H1 (cell line): ENCODE measurements at regions not wholly inside any gene's neighbourhood (a gene's known extent, or its start where the extent isn't known, plus 50 kb on each side); places are given as distances from the start of the nearest gene placed in this dataset.

Experiments used
- CTCF ChIA-PET: fragments of 300-600 bp; sonication (Branson Sonifier 250); formaldehyde crosslinking; loops from one replicate; lab custom pipeline; 2021; ENCODE audit not compliant: partially characterized antibody; lab: Charles Lee
- POLR2A ChIA-PET: fragments of 300-600 bp; sonication (Branson Sonifier 250); formaldehyde crosslinking; loops from one replicate; lab custom pipeline; 2021; ENCODE audit warnings: inconsistent platforms; ENCODE audit not compliant: partially characterized antibody; lab: Charles Lee
- DNase-seq, 2 experiments: peaks; one replicate each; pipeline versions ENCODE4 v3.0.0 to v3.0.0-alpha.2; 2010 to 2022; ENCODE audit warnings: low spot score in 2 of 2, low read depth in 1 of 2, mixed read lengths in 1 of 2
- FAIRE-seq: peaks from 2 replicates; lab custom pipeline; 2011; peaks lifted over from hg19 to GRCh38; lab: Jason Lieb, UNC
- H2AFZ ChIP-seq: 2 replicates; pipeline ENCODE4 v1.8.1; 2012; ENCODE audit warnings: low read length, inconsistent platforms
- H2AK5ac ChIP-seq: 2 replicates; pipeline ENCODE4 v1.6.1; 2013; ENCODE audit warnings: low read depth, low read length
- H2BK120ac ChIP-seq: replicated peaks from 2 replicates; pipeline ENCODE3; 2013; ENCODE audit warnings: low read depth, low read length, inconsistent platforms
- H2BK12ac ChIP-seq: 2 replicates; pipeline ENCODE4 v1.6.1; 2013; ENCODE audit warnings: low read depth, low read length
- H2BK15ac ChIP-seq: 2 replicates; pipeline ENCODE4 v1.6.1; 2013; ENCODE audit warnings: low read length
- H2BK20ac ChIP-seq: 2 replicates; pipeline ENCODE4 v1.6.1; 2013; ENCODE audit warnings: low read length
- H2BK5ac ChIP-seq: 2 replicates; pipeline ENCODE4 v1.6.1; 2013; ENCODE audit warnings: low read depth, low read length
- H3K14ac ChIP-seq: 2 replicates; pipeline ENCODE4 v1.6.1; 2013; ENCODE audit warnings: inconsistent platforms; ENCODE audit not compliant: insufficient read length
- H3K18ac ChIP-seq: 2 replicates; pipeline ENCODE4 v1.6.1; 2013; ENCODE audit warnings: low read length; ENCODE audit errors: extremely low read depth
- H3K23ac ChIP-seq: 2 replicates; pipeline ENCODE4 v1.6.1; 2013; ENCODE audit warnings: inconsistent platforms; ENCODE audit not compliant: insufficient read length
- H3K23me2 ChIP-seq: 2 replicates; pipeline ENCODE4 v1.6.1; 2013; ENCODE audit warnings: low read depth, low read length
- H3K27ac ChIP-seq: 2 replicates; pipeline ENCODE4 v1.6.1; 2011; ENCODE audit warnings: low read depth, low read length, inconsistent platforms
- H3K27me3 ChIP-seq, 4 experiments: replicated peaks in 1 of 4; 1 replicate in 1 of 4; 2 replicates in 3 of 4; pipeline versions ENCODE4 v1.6.1 to v1.8.1; 2011 to 2013; ENCODE audit warnings: low read length in 3 of 4, mild to moderate bottlenecking in 3 of 4, inconsistent platforms in 2 of 4, mixed read lengths in 2 of 4, moderate library complexity in 1 of 4; ENCODE audit not compliant: control insufficient read depth in 3 of 4, insufficient read depth in 3 of 4; ENCODE audit errors: extremely low read depth in 1 of 4
- H3K36me3 ChIP-seq, 4 experiments: 2 replicates each; pipeline versions ENCODE4 v1.6.1 to v1.8.1; 2011 to 2013; ENCODE audit warnings: mild to moderate bottlenecking in 4 of 4, low read length in 3 of 4, moderate library complexity in 2 of 4, control low read depth in 1 of 4, inconsistent platforms in 1 of 4; ENCODE audit not compliant: insufficient read depth in 4 of 4, control insufficient read depth in 2 of 4
- H3K4ac ChIP-seq: replicated peaks from 2 replicates; pipeline ENCODE3; 2013; ENCODE audit warnings: low read length, low read depth, mixed read lengths, inconsistent platforms; ENCODE audit not compliant: insufficient read length
- H3K4me1 ChIP-seq, 4 experiments: replicated peaks in 1 of 4; 1 replicate in 1 of 4; 2 replicates in 3 of 4; pipeline versions ENCODE4 v1.6.1 to v1.8.1; 2011 to 2013; ENCODE audit warnings: low read length in 3 of 4, inconsistent platforms in 2 of 4, mixed read lengths in 1 of 4; ENCODE audit not compliant: insufficient read depth in 4 of 4, control insufficient read depth in 3 of 4
- H3K4me2 ChIP-seq, 2 experiments: 2 replicates each; pipeline versions ENCODE4 v1.6.1 to v1.8.1; 2011 to 2013; ENCODE audit warnings: low read depth in 2 of 2, low read length in 2 of 2, control low read depth in 1 of 2, inconsistent platforms in 1 of 2, mild to moderate bottlenecking in 1 of 2; ENCODE audit not compliant: insufficient read depth in 1 of 2
- H3K4me3 ChIP-seq, 4 experiments: fragments of 200-600, 300-600 bp in 1 of 4; sonication (generic), shearing (Covaris generic), sonication (Bioruptor Twin) in 1 of 4; 2 replicates each; pipeline versions ENCODE4 v1.5.1 to v1.8.1; 2011 to 2016; ENCODE audit warnings: low read length in 4 of 4, low read depth in 3 of 4, control low read depth in 2 of 4, inconsistent platforms in 2 of 4, mild to moderate bottlenecking in 2 of 4, mixed read lengths in 1 of 4, moderate library complexity in 1 of 4; ENCODE audit not compliant: insufficient read depth in 2 of 4; ENCODE audit errors: extremely low read depth in 1 of 4
- H3K56ac ChIP-seq: replicated peaks from 2 replicates; pipeline ENCODE3; 2013; ENCODE audit warnings: low read depth, mild to moderate bottlenecking, mixed read lengths, low read length, inconsistent platforms; ENCODE audit not compliant: insufficient read length
- H3K79me1 ChIP-seq: 2 replicates; pipeline ENCODE4 v1.6.1; 2013; ENCODE audit warnings: low read depth, low read length, control low read depth
- H3K79me2 ChIP-seq, 2 experiments: 2 replicates each; pipeline versions ENCODE4 v1.6.1 to v1.8.1; 2012 to 2013; ENCODE audit warnings: low read length in 2 of 2, mild to moderate bottlenecking in 2 of 2, inconsistent platforms in 1 of 2; ENCODE audit not compliant: insufficient read depth in 2 of 2, control insufficient read depth in 1 of 2
- H3K9ac ChIP-seq, 4 experiments: replicated peaks in 1 of 4; 1 replicate in 1 of 4; 2 replicates in 3 of 4; pipeline versions ENCODE4 v1.6.1 to v1.8.1; 2011 to 2013; ENCODE audit warnings: low read depth in 3 of 4, low read length in 3 of 4, control low read depth in 2 of 4, mild to moderate bottlenecking in 2 of 4, moderate library complexity in 2 of 4, inconsistent platforms in 1 of 4; ENCODE audit errors: extremely low read depth in 1 of 4
- H3K9me3 ChIP-seq, 2 experiments: 2 replicates each; pipeline versions ENCODE4 v1.6.1 to v1.8.1; 2012 to 2013; ENCODE audit warnings: mild to moderate bottlenecking in 2 of 2, moderate library complexity in 2 of 2, control low read depth in 1 of 2, inconsistent platforms in 1 of 2, low read depth in 1 of 2, low read length in 1 of 2, mixed read lengths in 1 of 2; ENCODE audit not compliant: insufficient read depth in 2 of 2
- H4K20me1 ChIP-seq, 2 experiments: replicated peaks in 1 of 2; 2 replicates each; pipeline versions ENCODE3 to v1.8.1; 2011 to 2013; ENCODE audit warnings: inconsistent platforms in 2 of 2, low read length in 2 of 2, mild to moderate bottlenecking in 1 of 2; ENCODE audit not compliant: insufficient read depth in 2 of 2, control insufficient read depth in 1 of 2
- H4K5ac ChIP-seq: 2 replicates; pipeline ENCODE4 v1.6.1; 2013; ENCODE audit warnings: low read length, low read depth, mixed read lengths, inconsistent platforms; ENCODE audit not compliant: insufficient read length
- H4K8ac ChIP-seq: 2 replicates; pipeline ENCODE4 v1.8.0; 2013; ENCODE audit warnings: mild to moderate bottlenecking, moderate library complexity, low read length, inconsistent platforms; ENCODE audit not compliant: insufficient read depth; ENCODE audit errors: extremely low read depth
- H4K91ac ChIP-seq: replicated peaks from 2 replicates; pipeline ENCODE3; 2013; ENCODE audit warnings: low read length, mixed read lengths, inconsistent platforms; ENCODE audit not compliant: insufficient read length
- KDM1A ChIP-seq: fragments of 200-600, 300-600 bp; sonication (generic); IDR thresholded peaks from 2 replicates; pipeline ENCODE4 v1.7.1; 2016; ENCODE audit warnings: mild to moderate bottlenecking, low read length, borderline replicate concordance
- KDM5A ChIP-seq: fragments of 200-600 bp; IDR thresholded peaks from 2 replicates; pipeline ENCODE4 v1.7.1; 2012; ENCODE audit warnings: mild to moderate bottlenecking, low read length, inconsistent platforms, mixed read lengths
- WGBS, 2 experiments: shearing (Covaris generic) in 1 of 2; methylation state at CpG; one replicate each; pipeline versions ENCODE4 v1.1.6 to v1.1.7; 2013 to 2015; ENCODE audit warnings: low lambda C conversion rate in 2 of 2, mixed read lengths in 2 of 2, inconsistent platforms in 1 of 2, low coverage in 1 of 2, missing lambda C conversion rate in 1 of 2; ENCODE audit not compliant: insufficient replicate concordance in 2 of 2, insufficient coverage in 1 of 2, insufficient read length in 1 of 2; ENCODE audit errors: extremely low coverage in 1 of 2, missing lambda C conversion rate in 1 of 2; 5-methylcytosine and 5-hydroxymethylcytosine counted together

DNA sequence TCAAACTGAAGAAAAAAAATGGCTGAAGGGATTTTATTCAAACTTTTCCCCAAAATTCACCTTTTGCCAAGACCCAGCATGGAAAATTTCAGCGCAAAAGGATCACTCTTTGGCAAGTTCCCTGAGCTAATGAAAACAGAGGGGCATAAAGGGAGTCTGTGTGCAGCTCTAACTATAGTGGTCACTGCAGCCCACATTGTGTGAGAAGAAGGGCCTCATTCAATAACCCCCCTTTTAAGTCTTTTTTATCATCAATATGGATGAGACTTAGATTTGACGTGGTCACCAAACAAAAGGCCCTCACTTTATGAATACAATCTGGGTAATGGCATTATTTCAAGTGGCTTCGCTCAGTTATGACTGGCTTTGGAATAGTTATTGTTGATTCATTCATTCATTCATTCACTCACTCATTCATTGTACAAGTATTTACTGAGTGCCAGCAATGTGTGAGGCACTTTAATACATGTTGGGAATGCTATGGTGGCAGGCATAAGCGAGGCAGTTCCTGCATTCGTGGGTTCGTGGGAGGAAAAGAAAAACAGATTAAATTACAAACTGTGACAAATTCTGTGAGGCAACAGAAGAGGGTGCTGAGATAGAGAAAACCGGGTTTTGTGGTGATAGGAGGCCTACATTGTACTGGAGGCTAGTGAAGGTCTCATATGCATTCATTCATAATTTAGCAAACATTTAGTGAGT is 145.7 kb upstream of the KLF4 start:
- CTCF ChIA-PET = no interaction called here
- WGBS, 2 experiments = 86% methylated on average over 7 of the region's 7 CpGs; no CpG with 5 or more reads in 1 of the 2 experiments
- H4K91ac ChIP-seq = no peak overlapping the region

More for the DNA sequence above, 145.7 kb upstream of the KLF4 start:
- Histone ChIP-seq H2BK20ac (no peak overlapping the region), H3K79me2 (no peaks in the 10 kb centered on the region), H3K27ac (no peak overlapping the region), H3K36me3 (no peaks in the 10 kb centered on the region), H3K27me3 (peaks cover 0 to 8% (median 1%) of the 10 kb centered on the region in 4 experiments; a peak in 3 of 7 replicates), H4K8ac (no peak overlapping the region), H3K14ac (no peak overlapping the region), H2BK120ac (no peak overlapping the region), H2BK5ac (no peak overlapping the region), H2AFZ (no peak overlapping the region), H3K4me1 (peaks cover 9 to 17% (median 14%) of the 10 kb centered on the region in 4 experiments; a peak in 6 of 7 replicates), H2BK15ac (no peak overlapping the region), H3K23ac (no peak overlapping the region), H3K18ac (no peak overlapping the region), H3K9me3 (no peaks in the 10 kb centered on the region), H3K56ac (no peak overlapping the region), H4K20me1 (no peaks in the 10 kb centered on the region), H2BK12ac (no peak overlapping the region; the same call in 1 of the 2 replicates), H3K23me2 (peaks cover 2% of the 10 kb centered on the region; the same call in 1 of the 2 replicates), H3K4me2 (no peak overlapping the region), H3K79me1 (no peaks in the 10 kb centered on the region), H4K5ac (no peak overlapping the region), H3K9ac (no peak overlapping the region), H3K4ac (no peak overlapping the region), H3K4me3 (no peak overlapping the region), H2AK5ac (no peak overlapping the region)
- DNase-seq (no peak), FAIRE-seq (no peak)
- POLR2A ChIA-PET = no interaction called here
- no peak for TF ChIP-seq KDM5A
- TF ChIP-seq KDM1A = no peak
